ENCODE measurements at regions not wholly inside any gene's neighbourhood (a gene's known extent, or its start where the extent isn't known, plus 50 kb on each side); places are given as distances from the start of the nearest gene placed in this dataset.
A peak's percentile ranks its signal among the peaks of the same experiment; 100 is the strongest.

DNA sequence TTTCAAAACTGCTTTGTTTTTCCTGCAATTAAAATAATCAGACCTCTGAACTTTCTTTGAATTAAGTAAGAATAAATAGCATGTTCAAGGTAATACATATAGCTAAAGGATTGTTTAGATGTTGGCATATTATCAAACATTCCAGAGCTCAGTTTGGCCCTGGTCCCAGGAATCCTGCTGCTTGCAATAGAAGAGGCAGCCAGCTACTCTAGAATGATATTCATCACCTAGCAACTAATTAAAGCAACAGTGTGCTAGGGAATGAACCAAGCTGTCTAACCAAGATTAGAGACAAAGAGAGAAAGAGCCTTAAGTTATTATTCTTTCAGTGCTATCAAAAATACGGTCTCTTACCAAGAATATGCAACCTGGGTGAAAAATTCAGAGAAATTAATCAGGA, 460.9 kb downstream of the GABRG1 start:
- ATAC-seq, result peak; percentile 96
- intact Hi-C loops (cut with DNase I), result loop anchor here (10.0 kb wide), 1 partner anchor 818 kb away; no protein-coding TSS in a partner anchor
- DNase-seq (ENCODE audit: missing footprints), result no peak

DNA sequence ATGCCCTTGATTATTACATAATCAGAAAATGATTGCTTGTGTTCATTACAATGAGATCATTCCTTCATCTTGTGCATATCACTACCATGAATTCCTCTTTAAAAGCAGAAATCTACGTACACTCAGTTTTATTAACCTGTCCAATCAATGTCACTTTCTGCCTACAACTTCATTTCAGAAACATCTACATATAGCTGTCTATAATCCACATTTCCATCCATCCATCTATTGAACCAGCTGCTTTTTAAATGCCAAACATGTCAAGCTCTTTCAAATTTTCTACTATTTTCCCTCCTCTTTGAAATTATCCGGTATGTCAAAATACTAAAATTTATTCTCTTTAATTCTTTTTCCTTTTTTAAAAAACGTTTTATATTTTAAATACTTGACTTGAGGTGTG, 462.0 kb downstream of the GABRG1 start:
- intact Hi-C loops (cut with DNase I), result loop anchor here (10.0 kb wide), 1 partner anchor 817 kb away; no protein-coding TSS in a partner anchor
- no peak for DNase-seq (ENCODE audit: missing footprints)
- no peak for ATAC-seq

DNA sequence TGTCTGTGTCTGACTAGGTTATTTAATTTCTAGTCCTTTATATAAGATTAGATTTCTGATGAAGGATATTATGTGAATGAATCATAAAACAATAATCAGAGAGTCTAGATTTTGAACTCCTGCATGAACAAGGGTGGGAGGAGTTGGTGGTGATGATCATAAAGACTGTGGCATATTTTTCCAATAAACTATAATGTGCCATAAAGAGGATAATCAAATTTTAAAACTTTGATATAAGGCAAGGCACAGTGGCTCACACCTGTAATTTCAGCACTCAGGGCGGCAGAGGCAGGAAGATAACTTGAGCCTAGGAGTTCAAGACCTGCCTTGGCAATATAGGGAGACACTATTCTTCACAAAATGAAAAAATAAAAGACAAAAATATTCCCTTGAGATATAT, 473.3 kb downstream of the GABRG1 start:
- intact Hi-C loops (cut with DNase I), result no loop called here
- DNase-seq (ENCODE audit: missing footprints) (no peak), ATAC-seq (no peak)

DNA sequence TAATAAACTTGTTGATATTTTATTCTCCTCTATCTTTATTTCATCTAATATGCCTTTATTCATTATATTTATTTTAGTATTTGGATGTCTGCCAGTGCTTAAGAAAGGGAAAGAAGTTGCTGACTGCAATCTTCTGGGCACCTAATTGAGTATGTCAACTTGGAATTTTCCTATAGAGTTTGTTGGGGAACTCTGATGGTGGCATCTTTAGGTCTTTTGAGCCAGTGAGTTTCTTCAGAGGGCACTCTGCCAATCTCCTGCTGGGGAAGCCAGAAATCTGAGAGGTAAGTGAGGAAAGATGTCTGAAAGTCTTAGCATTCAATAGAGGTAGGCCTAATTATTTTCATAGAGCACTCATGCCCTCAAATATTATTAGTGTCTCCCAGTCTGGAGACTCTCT, 475.0 kb downstream of the GABRG1 start:
- ATAC-seq (no peak), DNase-seq (ENCODE audit: missing footprints) (no peak)
- intact Hi-C loops (cut with DNase I), result no loop called here

DNA sequence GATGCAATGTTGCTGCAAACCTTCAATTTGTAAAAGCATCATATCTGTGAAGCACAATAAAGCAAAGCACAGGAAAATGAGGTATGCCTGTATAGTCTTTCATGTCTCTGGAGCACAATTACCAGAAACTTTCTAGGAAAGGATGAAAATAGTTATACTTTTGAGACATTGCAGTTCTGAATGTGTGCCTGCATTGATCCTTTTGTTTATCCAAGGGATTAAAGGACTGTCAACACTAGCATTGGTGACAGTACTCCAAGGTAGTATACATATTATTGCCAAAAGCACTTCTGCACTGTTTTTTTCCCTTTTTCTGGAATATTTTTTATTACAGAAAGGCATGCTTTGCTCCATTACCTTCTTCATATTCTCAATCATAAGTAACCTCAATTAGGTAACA, 476.0 kb downstream of the GABRG1 start:
- no peak for DNase-seq (ENCODE audit: missing footprints)
- ATAC-seq, result no peak
- intact Hi-C loops (cut with DNase I), result no loop called here

DNA sequence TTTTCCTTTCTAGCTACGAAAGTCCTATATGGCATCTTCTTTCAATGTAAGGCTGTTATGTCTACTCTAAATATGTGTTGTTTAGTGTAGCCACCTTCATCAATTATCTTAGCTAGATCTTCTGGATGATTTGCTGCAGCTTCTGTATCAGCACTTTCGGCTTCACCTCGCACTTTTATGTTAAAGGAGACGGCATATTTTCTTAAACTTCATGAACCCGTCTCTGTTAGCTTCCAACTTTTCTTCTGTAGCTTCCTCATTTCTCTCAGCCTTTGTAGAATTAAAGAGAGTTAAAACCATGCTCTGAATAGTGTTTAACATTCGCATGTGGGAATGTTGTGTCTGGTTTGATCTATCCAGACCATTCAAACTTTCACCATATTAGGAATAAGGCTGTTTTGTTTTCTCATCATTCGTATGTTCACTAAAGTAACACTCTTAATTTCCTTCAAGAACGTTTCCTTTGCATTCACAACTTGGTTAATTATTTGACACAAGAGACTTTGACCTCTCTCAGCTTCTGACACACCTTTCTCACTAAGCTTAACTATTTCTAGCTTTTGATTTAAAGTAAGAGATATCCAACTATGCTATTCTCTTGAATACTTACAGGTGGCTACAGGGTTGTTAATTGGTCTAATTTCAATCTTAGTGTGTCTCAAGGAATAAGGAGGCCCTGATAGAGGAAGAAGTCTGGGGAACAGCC, 476.8 kb downstream of the GABRG1 start:
- DNase-seq (ENCODE audit: missing footprints), result no peak
- no peak for ATAC-seq
- intact Hi-C loops (cut with DNase I), result no loop called here

DNA sequence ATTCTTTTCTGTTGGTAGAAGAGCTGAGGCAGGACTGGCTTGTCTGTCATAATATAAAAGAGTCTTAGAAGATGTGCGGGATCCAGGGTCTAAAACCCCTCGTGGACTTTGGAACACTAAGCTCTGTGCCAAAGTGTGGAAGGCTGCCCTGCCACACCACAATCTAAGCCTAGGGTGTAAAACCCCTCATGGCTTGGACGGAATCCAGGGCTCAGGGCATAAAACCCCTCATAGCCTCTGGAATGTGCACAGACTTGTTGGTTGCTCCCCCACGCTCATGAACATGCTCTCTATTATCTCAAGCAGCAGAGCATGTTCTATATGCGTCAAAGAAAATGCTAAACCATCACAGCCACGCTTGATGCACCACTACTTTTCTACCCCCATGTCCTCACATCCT, 483.6 kb downstream of the GABRG1 start:
- no peak for DNase-seq (ENCODE audit: missing footprints)
- intact Hi-C loops (cut with DNase I), result no loop called here
- no peak for ATAC-seq

DNA sequence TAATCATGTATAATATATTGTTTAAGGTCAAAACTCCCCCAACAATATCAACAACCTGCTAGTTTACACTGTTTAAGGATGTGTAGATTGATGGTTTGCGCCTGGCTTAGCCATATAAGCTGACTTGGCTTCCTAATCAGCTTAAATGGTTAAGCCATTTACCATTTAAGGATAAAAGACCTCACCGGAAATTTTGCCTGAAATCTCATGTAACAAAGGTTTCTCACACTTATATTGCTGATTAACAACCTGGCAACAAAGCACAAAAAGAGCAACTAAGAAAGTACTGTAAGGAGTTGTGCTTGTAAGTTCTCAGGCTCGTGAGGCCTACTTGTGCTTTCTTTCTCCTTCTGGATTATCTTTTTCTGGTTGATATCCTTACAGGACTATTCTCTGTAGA, 485.2 kb downstream of the GABRG1 start:
- ATAC-seq, result no peak
- DNase-seq (ENCODE audit: missing footprints), result no peak
- intact Hi-C loops (cut with DNase I), result no loop called here

DNA sequence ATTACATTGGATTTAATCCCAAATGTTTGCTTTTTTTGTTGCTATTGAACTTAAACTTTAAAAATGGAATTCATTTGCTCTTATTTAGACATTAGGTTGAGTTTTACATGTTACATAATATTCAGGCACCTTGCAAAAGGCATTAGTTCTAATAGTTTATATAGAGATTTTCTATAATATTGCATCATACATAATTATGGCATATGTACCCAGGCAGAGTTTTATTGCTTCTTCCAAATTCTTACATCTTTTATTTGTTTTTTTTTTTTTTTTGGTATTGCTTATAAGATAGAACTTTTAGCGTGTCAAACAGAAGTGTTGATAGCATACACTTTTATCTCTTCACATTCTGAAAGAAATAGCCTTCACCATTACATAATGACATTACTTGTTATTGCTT, 487.7 kb downstream of the GABRG1 start:
- no peak for DNase-seq (ENCODE audit: missing footprints)
- intact Hi-C loops (cut with DNase I), result no loop called here
- no peak for ATAC-seq

DNA sequence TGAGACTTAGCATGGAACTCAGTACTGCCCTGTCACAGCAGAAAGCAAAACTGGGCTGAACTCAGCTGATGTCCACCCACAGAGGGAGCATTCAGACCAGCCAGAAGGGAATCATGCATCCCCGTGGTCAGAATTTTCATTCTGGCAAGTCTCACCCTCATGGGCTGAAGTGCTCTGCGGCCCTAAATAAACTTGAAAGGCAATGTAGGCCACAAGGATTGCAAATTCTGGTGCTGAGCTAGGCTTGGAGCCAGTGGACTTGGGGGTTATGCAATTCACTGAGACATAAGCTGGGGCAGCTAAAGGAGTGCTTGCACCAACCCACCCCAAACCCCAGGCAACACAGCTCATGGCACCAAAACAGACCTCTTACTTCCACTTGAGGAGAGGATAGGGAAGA, 494.1 kb downstream of the GABRG1 start:
- no peak for DNase-seq (ENCODE audit: missing footprints)
- intact Hi-C loops (cut with DNase I), result no loop called here
- ATAC-seq, result peak; percentile 23

DNA sequence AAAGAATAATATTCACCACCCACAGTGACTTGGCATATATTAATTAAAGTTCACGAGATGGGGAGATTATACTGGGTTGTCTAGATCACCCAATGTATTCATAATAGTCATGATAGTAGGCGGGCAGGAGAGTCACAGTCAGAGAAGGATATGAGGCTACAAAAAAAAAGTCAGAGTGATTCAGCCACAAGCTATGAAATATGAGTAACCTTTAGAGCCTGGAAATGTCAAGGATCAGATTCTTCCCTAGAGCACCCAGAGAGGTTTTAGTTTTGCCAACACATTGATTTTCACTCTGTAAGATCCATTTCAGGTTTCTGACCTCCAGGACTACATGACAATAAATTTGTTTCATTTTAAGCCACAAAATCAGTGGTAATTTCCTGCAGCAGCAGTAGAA, 501.9 kb downstream of the GABRG1 start:
- intact Hi-C loops (cut with DNase I), result no loop called here
- DNase-seq (ENCODE audit: missing footprints), result no peak
- no peak for ATAC-seq

DNA sequence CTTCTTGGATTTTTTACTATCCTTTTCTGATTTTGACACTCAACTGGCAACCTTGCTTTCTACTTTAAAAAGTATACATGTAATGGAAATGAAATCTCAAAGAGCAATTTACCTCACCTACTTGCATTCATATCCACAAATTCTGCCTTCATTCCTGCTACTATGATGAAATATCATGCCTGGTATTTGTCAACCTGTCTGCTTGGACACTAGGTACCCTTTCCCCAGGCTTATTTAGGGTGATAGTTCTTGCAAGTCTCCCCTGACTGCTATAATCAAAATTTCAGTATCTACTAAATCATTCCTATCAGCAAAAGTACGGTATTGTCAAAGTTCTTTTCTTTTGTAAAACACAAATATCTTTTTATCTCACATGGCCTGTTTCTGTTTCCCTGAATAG, 503.0 kb downstream of the GABRG1 start:
- no peak for ATAC-seq
- intact Hi-C loops (cut with DNase I), result no loop called here

DNA sequence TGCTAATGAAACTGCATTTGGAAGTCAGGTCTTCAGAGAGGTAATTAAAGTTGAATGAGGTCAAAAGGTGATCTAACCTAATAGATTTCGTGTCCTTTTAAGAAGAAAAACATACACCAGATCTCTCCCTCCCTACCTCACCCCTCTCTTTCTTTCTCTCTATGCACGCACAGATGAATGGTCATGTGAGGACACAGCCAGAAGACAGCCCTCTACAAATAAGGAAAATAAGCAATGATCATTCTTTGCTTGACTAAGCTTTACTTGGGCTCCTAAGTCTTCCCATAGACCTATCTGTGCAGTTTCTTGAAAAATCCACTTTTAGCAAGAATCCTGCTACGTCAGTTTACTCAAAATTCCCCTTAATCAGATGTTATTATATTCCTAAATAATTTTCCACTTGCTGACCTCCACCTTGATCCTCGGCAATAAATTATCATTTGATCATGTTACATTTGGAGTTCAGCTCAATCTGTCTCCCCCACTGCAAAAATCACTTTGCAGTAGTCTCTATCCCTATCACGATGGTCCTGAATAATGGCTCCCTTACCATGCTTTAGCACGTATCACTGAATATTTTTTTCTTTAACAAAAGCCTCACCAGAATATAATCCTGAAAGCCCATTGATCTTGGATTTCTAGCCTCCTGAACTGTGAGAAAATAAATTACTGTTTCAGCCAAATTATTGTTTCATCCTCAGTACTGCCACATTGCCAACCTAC, 527.3 kb downstream of the GABRG1 start:
- intact Hi-C loops (cut with DNase I), result no loop called here
- ATAC-seq (no peak), DNase-seq (ENCODE audit: missing footprints) (no peak)

More for the DNA sequence above, 503.0 kb downstream of the GABRG1 start:
- no peak for DNase-seq (ENCODE audit: missing footprints)

DNA sequence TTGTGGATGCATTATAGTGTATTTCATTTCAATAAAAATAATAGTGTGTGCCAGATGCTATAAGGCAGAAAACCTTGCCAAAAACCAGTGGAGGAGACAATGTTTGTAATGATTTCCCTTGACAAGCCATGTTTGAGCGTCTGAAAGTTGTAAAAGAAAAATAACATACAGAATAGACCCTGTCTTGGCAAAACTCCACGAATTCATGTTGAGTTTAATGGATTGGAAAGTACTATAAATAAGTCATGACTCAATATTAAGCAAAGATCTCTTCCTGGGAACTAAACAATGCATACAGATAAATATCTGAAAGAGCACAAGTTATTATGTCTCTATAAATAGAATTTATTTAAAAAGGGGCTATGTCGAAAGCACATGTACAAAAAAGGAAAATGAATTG, 543.5 kb downstream of the GABRG1 start:
- intact Hi-C loops (cut with DNase I), result no loop called here
- no peak for ATAC-seq

DNA sequence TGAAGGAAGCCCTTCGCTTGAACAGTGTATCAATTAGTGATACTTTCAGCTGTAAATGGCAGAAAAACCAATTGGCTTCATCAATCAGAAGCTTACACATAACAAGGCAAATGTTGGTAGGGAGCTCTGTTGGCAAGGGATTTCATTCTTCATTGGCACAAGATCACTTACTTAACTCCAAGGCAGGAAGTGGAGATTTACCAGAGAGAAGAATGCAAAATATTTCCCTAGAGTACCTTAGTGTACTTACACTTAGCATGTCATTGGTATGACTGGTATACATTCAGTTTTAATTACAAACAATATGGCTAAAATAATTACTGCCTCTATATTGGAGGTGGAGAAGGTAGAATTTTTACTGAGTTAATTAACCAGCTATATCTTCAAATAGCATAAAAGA, 545.0 kb downstream of the GABRG1 start:
- intact Hi-C loops (cut with DNase I), result no loop called here
- no peak for DNase-seq (ENCODE audit: missing footprints)

More for the DNA sequence above, 543.5 kb downstream of the GABRG1 start:
- DNase-seq (ENCODE audit: missing footprints), result no peak

DNA sequence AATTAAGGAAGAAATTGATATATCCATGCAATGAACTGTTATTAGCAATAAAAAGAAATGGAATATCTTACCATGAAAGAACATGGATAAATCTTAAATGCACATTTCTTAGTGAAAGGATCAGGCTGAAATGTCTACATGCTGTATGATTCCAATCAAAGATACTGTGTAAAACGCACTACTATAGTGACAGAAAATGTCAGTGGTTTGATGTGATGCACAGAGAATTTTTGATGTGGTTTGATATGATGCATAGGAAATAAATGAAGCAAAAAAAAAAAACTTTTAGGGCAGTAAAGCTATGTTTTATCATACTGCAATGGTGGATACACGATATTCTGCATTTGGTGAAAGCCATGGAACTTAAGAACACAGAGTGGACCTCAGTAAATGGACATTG, 547.6 kb downstream of the GABRG1 start:
- DNase-seq (ENCODE audit: missing footprints), result no peak
- ATAC-seq, result no peak
- intact Hi-C loops (cut with DNase I), result no loop called here

More for the DNA sequence above, 545.0 kb downstream of the GABRG1 start:
- no peak for ATAC-seq

DNA sequence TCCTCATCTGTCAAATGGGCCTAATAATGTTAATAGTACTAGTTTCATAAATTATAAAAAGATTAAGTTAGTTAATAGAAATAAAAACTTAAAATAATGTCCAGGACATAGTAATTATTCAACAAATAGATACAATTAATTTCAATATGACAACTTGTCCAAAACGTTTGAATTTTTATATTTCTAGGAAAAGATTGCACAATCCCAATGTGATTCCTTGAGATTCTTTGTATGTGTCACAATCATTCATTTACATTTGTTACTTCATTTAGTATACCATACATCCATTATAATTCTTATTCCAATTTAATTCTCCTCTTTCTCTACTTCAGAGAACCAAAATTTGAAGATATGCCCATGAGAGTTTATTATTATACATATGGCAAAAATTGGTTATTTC, 554.2 kb downstream of the GABRG1 start:
- no peak for ATAC-seq
- intact Hi-C loops (cut with DNase I), result no loop called here
- DNase-seq (ENCODE audit: missing footprints), result no peak

DNA sequence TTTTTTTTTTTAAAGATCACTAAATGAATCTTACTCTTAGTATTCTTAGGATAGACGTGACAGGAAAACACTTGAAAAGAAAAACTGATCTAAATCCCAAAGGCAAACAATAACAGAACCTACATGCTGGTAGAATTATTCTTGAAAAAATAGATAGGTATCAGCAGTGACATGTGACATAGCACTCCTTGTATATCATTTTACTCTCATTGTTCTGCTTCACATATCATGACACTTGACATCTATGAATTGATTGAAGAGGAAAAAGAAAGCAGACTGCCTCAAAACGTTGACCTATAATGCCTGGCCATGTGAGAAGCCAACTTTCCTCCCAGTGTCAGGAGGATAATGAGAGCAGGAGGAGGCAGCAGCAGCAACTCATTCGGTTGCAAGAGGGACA, 555.2 kb downstream of the GABRG1 start:
- ATAC-seq, result no peak
- intact Hi-C loops (cut with DNase I), result no loop called here

DNA sequence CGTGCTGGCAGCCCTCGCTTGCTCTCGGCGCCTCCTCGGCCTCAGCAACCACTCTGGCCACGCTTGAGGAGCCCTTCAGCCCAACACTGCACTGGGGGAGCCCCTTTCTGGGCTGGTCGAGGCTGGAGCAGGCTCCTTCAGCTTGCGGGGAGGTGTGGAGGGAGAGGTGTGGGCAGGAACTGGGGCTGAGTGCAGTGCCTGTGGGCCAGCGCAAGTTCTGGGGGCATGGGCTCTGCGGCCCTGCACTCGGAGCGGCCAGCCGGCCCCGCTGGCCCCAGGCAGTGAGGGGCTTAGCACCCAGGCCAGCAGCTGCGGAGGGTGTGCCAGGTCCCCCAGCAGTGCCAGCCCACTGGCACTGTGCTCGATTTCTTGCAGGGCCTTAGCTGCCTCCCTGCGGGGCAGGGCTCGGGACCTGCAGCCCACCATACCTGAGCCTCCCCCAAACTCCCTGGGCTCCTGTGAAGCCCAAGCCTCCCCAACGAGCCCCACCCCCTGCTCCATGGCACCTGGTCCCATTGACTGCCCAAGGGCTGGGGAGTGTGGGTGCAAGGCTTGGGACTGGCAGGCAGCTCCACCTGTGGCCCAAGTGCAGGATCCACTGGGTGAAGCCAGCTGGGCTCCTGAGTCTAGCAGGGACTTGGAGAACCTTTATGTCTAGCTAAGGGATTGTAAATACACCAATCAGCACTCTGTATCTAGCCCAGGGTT, 556.8 kb downstream of the GABRG1 start:
- intact Hi-C loops (cut with DNase I), result no loop called here
- DNase-seq (ENCODE audit: missing footprints), result peak; percentile 53
- no peak for ATAC-seq

More for the DNA sequence above, 555.2 kb downstream of the GABRG1 start:
- DNase-seq (ENCODE audit: missing footprints), result no peak

DNA sequence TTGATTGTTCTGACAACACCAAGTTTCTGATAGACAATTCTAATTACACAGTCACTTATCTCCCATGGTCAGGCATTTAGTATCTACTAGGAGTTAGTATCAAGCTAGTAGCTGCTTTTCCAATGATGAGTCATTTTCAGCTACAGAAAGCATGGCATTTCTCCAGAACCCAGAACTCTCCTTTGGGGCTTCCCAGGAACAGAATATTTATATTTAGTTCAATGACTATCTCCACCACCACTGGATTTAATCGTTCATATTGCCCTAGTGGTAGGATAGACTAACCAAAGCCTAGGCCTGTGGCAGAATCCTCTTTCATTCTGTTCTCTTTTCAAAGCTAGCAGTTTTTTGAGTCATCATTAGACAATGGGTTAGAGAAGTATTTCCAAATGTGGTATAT, 569.4 kb downstream of the GABRG1 start:
- ATAC-seq (no peak), DNase-seq (ENCODE audit: missing footprints) (no peak)
- intact Hi-C loops (cut with DNase I), result loop anchor here (5.0 kb wide), 1 partner anchor 718 kb away; no protein-coding TSS in a partner anchor
